Loucy (cell line): ENCODE measurements at regions not wholly inside any gene's neighbourhood (a gene's known extent, or its start where the extent isn't known, plus 50 kb on each side); places are given as distances from the start of the nearest gene placed in this dataset.
"Not testable (repeated sequence)": the region's sequence is repeated elsewhere in the genome, so short reads cannot be mapped to it uniquely, and the experiment has no call there.

Experiments used
- H2AFZ ChIP-seq: fragments of 200-600 bp; sonication (generic); 2 replicates; pipeline ENCODE4 v1.6.0; 2016; ENCODE audit warnings: antibody characterized with exemption, mild to moderate bottlenecking, low read length, moderate library complexity
- H3F3A ChIP-seq: fragments of 200-600 bp; 2 replicates; pipeline ENCODE4 v1.6.0; 2016; ENCODE audit warnings: antibody characterized with exemption, low read depth, mild to moderate bottlenecking
- H3K27me3 ChIP-seq: fragments of 200-600 bp; sonication (generic); 2 replicates; pipeline ENCODE4 v1.6.1; 2014; ENCODE audit warnings: low read length, mild to moderate bottlenecking; ENCODE audit not compliant: insufficient read depth, poor library complexity, severe bottlenecking
- H3K36me3 ChIP-seq: fragments of 200-600 bp; sonication (generic); 2 replicates; pipeline ENCODE4 v1.6.1; 2016; ENCODE audit warnings: low read length; ENCODE audit not compliant: insufficient read depth
- H3K4me1 ChIP-seq: fragments of 200-600 bp; sonication (generic); 2 replicates; pipeline ENCODE4 v1.5.1; 2014; ENCODE audit warnings: low read length, mild to moderate bottlenecking; ENCODE audit not compliant: insufficient read depth, poor library complexity, severe bottlenecking
- H3K4me2 ChIP-seq: fragments of 200-600 bp; sonication (generic); 2 replicates; pipeline ENCODE4 v1.6.0; 2014; ENCODE audit warnings: antibody characterized with exemption, low read length, low read depth, mild to moderate bottlenecking; ENCODE audit not compliant: poor library complexity, severe bottlenecking
- H3K4me3 ChIP-seq: fragments of 200-600 bp; sonication (generic); 2 replicates; pipeline ENCODE4 v1.5.1; 2014; ENCODE audit warnings: low read length, mild to moderate bottlenecking, mixed read lengths; ENCODE audit not compliant: poor library complexity, severe bottlenecking
- H3K79me2 ChIP-seq: fragments of 200-600 bp; sonication (generic); 2 replicates; pipeline ENCODE4 v1.6.1; 2014; ENCODE audit warnings: low read length; ENCODE audit not compliant: insufficient read depth
- H3K9ac ChIP-seq: fragments of 200-600 bp; sonication (generic); 2 replicates; pipeline ENCODE4 v1.6.0; 2014; ENCODE audit warnings: mild to moderate bottlenecking, low read depth, low read length, moderate library complexity; ENCODE audit not compliant: poor library complexity, severe bottlenecking
- H3K9me2 ChIP-seq: fragments of 200-600 bp; sonication (generic); replicated peaks from 2 replicates; pipeline ENCODE4 v1.6.1; 2016; ENCODE audit warnings: low read depth, low read length, mixed read lengths
- H3K9me3 ChIP-seq: fragments of 200-600 bp; sonication (generic); 2 replicates; pipeline ENCODE4 v1.6.1; 2014; ENCODE audit warnings: mild to moderate bottlenecking, antibody characterized with exemption, low read length, low read depth; ENCODE audit not compliant: insufficient read depth
- H4K20me1 ChIP-seq: fragments of 200-600 bp; sonication (generic); 2 replicates; pipeline ENCODE4 v1.6.0; 2014; ENCODE audit warnings: antibody characterized with exemption, low read length, mild to moderate bottlenecking; ENCODE audit not compliant: insufficient read depth, poor library complexity, severe bottlenecking
- CTCF ChIP-seq: fragments of 200-600 bp; sonication (generic); conservative IDR thresholded peaks from 2 replicates; pipeline ENCODE4 v1.5.1; 2014; ENCODE audit warnings: mild to moderate bottlenecking, antibody characterized with exemption, low read length
- EZH2phosphoT487 ChIP-seq: fragments of 200-600 bp; IDR thresholded peaks from 2 replicates; pipeline ENCODE4 v1.6.1; 2018; ENCODE audit warnings: antibody characterized with exemption, mild to moderate bottlenecking, moderate library complexity, borderline replicate concordance

- Histone ChIP-seq H3F3A (no peaks in the 10 kb centered on the region), H4K20me1 (no peaks in the 10 kb centered on the region), H3K4me2 (no peak overlapping the region), H3K4me1 (no peaks in the 10 kb centered on the region), H3K9me2 (no peaks in the 10 kb centered on the region), H3K27me3 (no peaks in the 10 kb centered on the region), H3K9me3 (no peaks in the 10 kb centered on the region), H3K36me3 (no peaks in the 10 kb centered on the region), H3K4me3 (no peak overlapping the region), H3K9ac (no peak overlapping the region), H2AFZ (no peak overlapping the region), H3K79me2 (no peaks in the 10 kb centered on the region)
- TF ChIP-seq EZH2phosphoT487 (no peak), CTCF (no peak)
Observed at GRCh38 chr21:18832950-18833349, 429.4 kb upstream of the TMPRSS15 start.

- not testable (repeated sequence) for H3K9ac ChIP-seq, H3K27me3 ChIP-seq, H3K79me2 ChIP-seq, H3K9me3 ChIP-seq, H3K4me3 ChIP-seq, H3K4me1 ChIP-seq, H3K9me2 ChIP-seq, H4K20me1 ChIP-seq, H3K36me3 ChIP-seq, H2AFZ ChIP-seq, H3F3A ChIP-seq, H3K4me2 ChIP-seq
Observed at GRCh38 chr21:18834121-18834520, 430.5 kb upstream of the TMPRSS15 start.

- Histone ChIP-seq H3K36me3 (no peaks in the 10 kb centered on the region), H2AFZ (peak overlapping the region; percentile 45; the same call in 1 of the 2 replicates)
Observed at GRCh38 chr21:18840239-18840638, 436.7 kb upstream of the TMPRSS15 start.

GRCh38 chr21:18857606-18858005, 454.0 kb upstream of the TMPRSS15 start:
- not testable (repeated sequence) for H3K4me2 ChIP-seq, H3K4me1 ChIP-seq, H3K27me3 ChIP-seq, H2AFZ ChIP-seq, H4K20me1 ChIP-seq, H3K36me3 ChIP-seq, H3K79me2 ChIP-seq, H3K9me3 ChIP-seq, H3K9ac ChIP-seq, H3K4me3 ChIP-seq, H3F3A ChIP-seq, H3K9me2 ChIP-seq

More at GRCh38 chr21:18840239-18840638, 436.7 kb upstream of the TMPRSS15 start:
- TF ChIP-seq EZH2phosphoT487 = no peak
- TF ChIP-seq CTCF = peak; percentile 67
- Histone ChIP-seq H3K9ac (no peak overlapping the region), H3F3A (no peaks in the 10 kb centered on the region), H3K9me2 (no peaks in the 10 kb centered on the region), H3K27me3 (no peaks in the 10 kb centered on the region), H4K20me1 (no peaks in the 10 kb centered on the region), H3K79me2 (no peaks in the 10 kb centered on the region), H3K4me3 (no peak overlapping the region), H3K4me2 (no peak overlapping the region), H3K4me1 (no peaks in the 10 kb centered on the region), H3K9me3 (no peaks in the 10 kb centered on the region)
